Stomach smooth muscle (tissue), 2 donors: ENCODE measurements at regions not wholly inside any gene's neighbourhood (a gene's known extent, or its start where the extent isn't known, plus 50 kb on each side); places are given as distances from the start of the nearest gene placed in this dataset.

Experiments
- H3K27ac ChIP-seq: one replicate; pipeline ENCODE4 v1.7.0; 2013; ENCODE audit warnings: mild to moderate bottlenecking, low read length, inconsistent platforms
- H3K27me3 ChIP-seq, 2 donors: one replicate each; pipeline ENCODE4 v1.7.0; 2013; ENCODE audit warnings: low read length in 2 of 2; ENCODE audit not compliant: insufficient read depth in 2 of 2, control insufficient read depth in 1 of 2
- H3K36me3 ChIP-seq, 2 donors: one replicate each; pipeline ENCODE4 v1.7.0; 2013; ENCODE audit warnings: low read length in 2 of 2; ENCODE audit not compliant: control insufficient read depth in 2 of 2, insufficient read depth in 2 of 2
- H3K4me1 ChIP-seq: one replicate; pipeline ENCODE4 v1.7.0; 2013; ENCODE audit warnings: low read length; ENCODE audit not compliant: control insufficient read depth, insufficient read depth
- H3K4me3 ChIP-seq, 2 donors: one replicate each; pipeline ENCODE4 v1.7.0; 2013; ENCODE audit warnings: low read length in 2 of 2
- H3K9ac ChIP-seq, 2 donors: one replicate each; pipeline ENCODE4 v1.7.0; 2013; ENCODE audit warnings: low read length in 2 of 2, mild to moderate bottlenecking in 1 of 2
- H3K9me3 ChIP-seq, 2 donors: one replicate each; pipeline ENCODE4 v1.7.0; 2013; ENCODE audit warnings: low read length in 2 of 2; ENCODE audit not compliant: control insufficient read depth in 2 of 2
- donor health status: healthy.
- donor health status: Pancreatic carcinoma.

DNA sequence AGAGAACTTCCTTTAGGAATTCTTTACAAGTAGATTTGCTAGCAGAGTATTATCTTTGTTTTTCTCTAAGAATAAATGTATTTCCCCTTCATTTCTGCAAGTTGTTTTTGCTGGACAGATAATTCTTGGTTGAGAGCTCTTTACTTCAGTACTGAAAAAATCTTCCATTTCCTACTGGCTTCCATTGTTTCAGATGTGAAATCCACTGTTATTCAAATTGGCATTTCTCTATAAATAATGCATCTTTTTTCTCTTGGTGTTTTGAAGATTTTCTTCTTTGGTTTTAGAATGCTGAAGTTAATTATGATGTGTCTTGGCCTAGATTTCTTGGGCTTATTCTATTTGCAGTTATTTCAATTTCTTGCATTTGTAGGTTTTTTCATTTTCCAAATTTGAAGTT is 270.0 kb upstream of the GYPC start:
- no peaks in the 10 kb centered on the region for H3K36me3 ChIP-seq
- H3K27me3 ChIP-seq = no peaks in the 10 kb centered on the region
- H3K9me3 ChIP-seq = peaks cover 0 to 3% of the 10 kb centered on the region in 2 donors
- H3K9ac ChIP-seq = no peak overlapping the region
- H3K4me3 ChIP-seq = no peak overlapping the region
- no peaks in the 10 kb centered on the region for H3K4me1 ChIP-seq
- H3K27ac ChIP-seq = no peak overlapping the region

DNA sequence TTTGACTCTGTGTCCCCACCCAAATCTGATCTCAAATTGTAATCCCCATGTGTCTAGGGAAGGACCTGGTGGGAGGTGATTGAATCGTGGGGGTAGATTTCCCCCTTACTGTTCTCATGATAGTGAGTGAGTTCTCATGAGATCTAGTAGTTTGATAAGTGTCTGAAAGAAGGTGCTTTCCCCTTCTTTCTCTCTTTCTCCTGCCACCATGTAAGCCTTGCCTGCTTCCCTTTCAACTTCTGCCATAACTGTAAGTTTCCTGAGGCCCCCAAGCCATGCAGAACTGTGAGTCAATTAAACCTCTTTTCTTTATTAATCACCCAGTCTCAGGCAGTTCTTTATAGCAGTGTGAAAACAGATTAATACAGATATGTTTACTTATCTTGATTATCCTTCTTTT is 266.5 kb upstream of the GYPC start:
- Histone ChIP-seq H3K9ac (no peak overlapping the region), H3K27ac (no peak overlapping the region), H3K4me1 (no peaks in the 10 kb centered on the region), H3K9me3 (peaks cover 0 to 3% of the 10 kb centered on the region in 2 donors), H3K36me3 (no peaks in the 10 kb centered on the region), H3K27me3 (no peaks in the 10 kb centered on the region), H3K4me3 (no peak overlapping the region)

- Histone ChIP-seq H3K36me3 (no peaks in the 10 kb centered on the region), H3K9ac (no peak overlapping the region), H3K27me3 (no peaks in the 10 kb centered on the region), H3K4me3 (no peak overlapping the region), H3K27ac (no peak overlapping the region), H3K4me1 (no peaks in the 10 kb centered on the region), H3K9me3 (no peaks in the 10 kb centered on the region)
Observed at GRCh38 chr2:126392889-126393288, 263.1 kb upstream of the GYPC start.

DNA sequence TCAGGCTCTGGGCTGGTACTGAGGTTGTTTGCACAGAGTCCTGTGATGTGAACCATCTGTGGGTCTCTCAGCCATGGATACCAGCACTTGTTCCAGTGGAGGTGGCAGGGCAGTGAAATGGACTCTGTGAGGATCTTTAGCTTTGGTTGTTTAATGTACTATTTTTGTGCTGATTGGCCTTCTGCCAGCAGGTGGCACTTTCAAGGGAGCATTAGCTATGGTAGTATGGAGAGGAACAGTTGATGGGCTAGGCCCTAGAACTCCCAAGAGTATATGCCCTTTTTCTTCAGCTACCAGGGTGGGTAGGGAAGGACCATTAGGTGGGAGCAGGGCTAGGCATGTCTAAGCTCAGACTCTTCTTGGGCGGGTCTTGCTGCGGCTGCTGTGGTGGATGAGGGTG is 257.0 kb upstream of the GYPC start:
- H3K4me3 ChIP-seq = no peak overlapping the region
- no peaks in the 10 kb centered on the region for H3K36me3 ChIP-seq

GRCh38 chr2:126403039-126403628 is 252.8 kb upstream of the GYPC start:
- Histone ChIP-seq H3K36me3 (no peaks in the 10 kb centered on the region), H3K27ac (no peak overlapping the region), H3K27me3 (no peaks in the 10 kb centered on the region), H3K4me3 (no peak overlapping the region), H3K9me3 (no peaks in the 10 kb centered on the region), H3K9ac (no peak overlapping the region), H3K4me1 (no peaks in the 10 kb centered on the region)

More for the DNA sequence above, 257.0 kb upstream of the GYPC start:
- Histone ChIP-seq H3K27me3 (no peaks in the 10 kb centered on the region), H3K4me1 (no peaks in the 10 kb centered on the region), H3K27ac (no peak overlapping the region), H3K9ac (no peak overlapping the region), H3K9me3 (no peaks in the 10 kb centered on the region)

DNA sequence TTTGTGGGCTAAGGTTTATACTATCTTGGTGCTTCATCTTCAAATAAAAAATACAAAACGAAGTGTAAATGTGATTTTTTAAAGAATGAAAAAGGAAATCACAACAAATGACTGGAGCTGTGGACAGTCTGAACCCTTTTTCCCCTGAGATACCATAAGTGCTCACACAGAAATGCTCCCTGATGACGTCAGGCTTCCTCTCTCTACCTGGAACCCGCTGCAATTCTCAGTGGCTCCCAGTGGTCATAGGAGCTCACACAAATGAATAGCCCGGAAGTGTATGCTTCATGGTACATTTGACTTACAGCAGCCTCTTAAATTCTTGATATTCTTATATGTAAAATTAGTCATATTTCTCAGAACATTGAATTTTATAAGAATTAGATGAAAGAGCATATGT is 249.7 kb upstream of the GYPC start:
- H3K4me3 ChIP-seq = no peak overlapping the region
- no peaks in the 10 kb centered on the region for H3K4me1 ChIP-seq
- H3K27me3 ChIP-seq = no peaks in the 10 kb centered on the region
- H3K9me3 ChIP-seq = no peaks in the 10 kb centered on the region
- H3K27ac ChIP-seq = no peak overlapping the region
- no peaks in the 10 kb centered on the region for H3K36me3 ChIP-seq
- no peak overlapping the region for H3K9ac ChIP-seq

- H3K27me3 ChIP-seq = no peaks in the 10 kb centered on the region
- no peaks in the 10 kb centered on the region for H3K9me3 ChIP-seq
- no peak overlapping the region for H3K4me3 ChIP-seq
- H3K36me3 ChIP-seq = no peaks in the 10 kb centered on the region
- H3K9ac ChIP-seq = no peak overlapping the region
- H3K27ac ChIP-seq = no peak overlapping the region
- H3K4me1 ChIP-seq = no peaks in the 10 kb centered on the region
Observed at GRCh38 chr2:126408671-126409070, 247.3 kb upstream of the GYPC start.

GRCh38 chr2:126409850-126410249 is 246.1 kb upstream of the GYPC start:
- Histone ChIP-seq H3K27me3 (no peaks in the 10 kb centered on the region), H3K36me3 (no peaks in the 10 kb centered on the region), H3K9ac (no peak overlapping the region), H3K9me3 (no peaks in the 10 kb centered on the region), H3K4me3 (no peak overlapping the region), H3K4me1 (no peaks in the 10 kb centered on the region), H3K27ac (no peak overlapping the region)

GRCh38 chr2:126413079-126413478 is 242.9 kb upstream of the GYPC start:
- Histone ChIP-seq H3K4me1 (no peaks in the 10 kb centered on the region), H3K36me3 (no peaks in the 10 kb centered on the region), H3K27me3 (no peaks in the 10 kb centered on the region), H3K9me3 (no peaks in the 10 kb centered on the region), H3K27ac (no peak overlapping the region), H3K4me3 (no peak overlapping the region), H3K9ac (no peak overlapping the region)

GRCh38 chr2:126419403-126419802 is 236.6 kb upstream of the GYPC start:
- H3K4me1 ChIP-seq = no peaks in the 10 kb centered on the region
- no peak overlapping the region for H3K9ac ChIP-seq
- no peak overlapping the region for H3K27ac ChIP-seq
- no peaks in the 10 kb centered on the region for H3K27me3 ChIP-seq
- peaks cover 0 to 3% of the 10 kb centered on the region in 2 donors for H3K9me3 ChIP-seq
- H3K4me3 ChIP-seq = no peak overlapping the region
- no peaks in the 10 kb centered on the region for H3K36me3 ChIP-seq

DNA sequence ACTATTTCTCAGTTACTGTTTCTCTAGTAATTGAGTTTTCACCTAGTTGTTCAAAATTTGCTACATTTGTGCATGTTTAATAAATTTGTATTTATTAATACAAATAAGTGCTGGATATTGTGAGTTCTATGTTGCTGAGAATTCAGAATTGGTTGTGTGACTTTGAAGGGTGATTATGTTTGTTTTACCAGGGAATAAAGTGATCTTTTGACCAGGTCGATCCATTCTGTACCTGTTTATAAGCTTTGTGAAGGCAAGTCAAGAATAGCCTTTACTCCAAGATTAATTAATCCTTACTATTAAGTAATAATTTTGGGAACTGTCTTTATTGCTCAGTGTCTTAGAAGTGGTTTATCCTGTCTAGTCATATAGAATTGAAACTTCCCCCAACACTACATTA is 230.0 kb upstream of the GYPC start:
- Histone ChIP-seq H3K9ac (no peak overlapping the region), H3K27me3 (no peaks in the 10 kb centered on the region), H3K9me3 (peaks cover 0 to 2% of the 10 kb centered on the region in 2 donors), H3K36me3 (no peaks in the 10 kb centered on the region), H3K27ac (no peak overlapping the region), H3K4me3 (no peak overlapping the region), H3K4me1 (no peaks in the 10 kb centered on the region)
